Liver (tissue), 3 donors: ENCODE measurements at regions not wholly inside any gene's neighbourhood (a gene's known extent, or its start where the extent isn't known, plus 50 kb on each side); places are given as distances from the start of the nearest gene placed in this dataset.

Source experiments
- CTCF ChIP-seq: fragments of 150-350 bp; IDR thresholded peaks from 2 replicates; pipeline ENCODE4 v1.5.1; 2017; ENCODE audit warnings: improper control_type of control experiment, low read depth, low read length; ENCODE audit not compliant: missing input control
- EGR1 ChIP-seq, 2 donors: IDR thresholded peaks; 2 replicates each; pipeline ENCODE4 v1.6.1; 2016 to 2018; ENCODE audit warnings: antibody characterized with exemption in 2 of 2, low read depth in 2 of 2
- FOXA2 ChIP-seq: IDR thresholded peaks from 2 replicates; pipeline ENCODE4 v1.6.1; 2016; ENCODE audit warnings: antibody characterized with exemption
- GABPA ChIP-seq, 2 donors: IDR thresholded peaks in 1 of 2; conservative IDR thresholded peaks in 1 of 2; 2 replicates each; pipeline ENCODE4 v1.6.1; 2016; ENCODE audit warnings: antibody characterized with exemption in 2 of 2, mild to moderate bottlenecking in 1 of 2, moderate library complexity in 1 of 2
- HNF4G ChIP-seq: IDR thresholded peaks from 2 replicates; pipeline ENCODE4 v1.6.1; 2016; ENCODE audit warnings: antibody characterized with exemption
- RAD21 ChIP-seq, 2 donors: IDR thresholded peaks; 2 replicates each; pipeline ENCODE4 v1.6.1; 2016; ENCODE audit warnings: antibody characterized with exemption in 2 of 2, mild to moderate bottlenecking in 2 of 2
- SP1 ChIP-seq: IDR thresholded peaks from 2 replicates; pipeline ENCODE4 v1.6.1; 2018; ENCODE audit warnings: antibody characterized with exemption, mild to moderate bottlenecking
- TAF1 ChIP-seq: conservative IDR thresholded peaks from 2 replicates; pipeline ENCODE4 v1.6.1; 2016; ENCODE audit warnings: antibody characterized with exemption, mild to moderate bottlenecking
- TF ChIP-seq, protein P1 (sequence below): IDR thresholded peaks from 2 replicates; pipeline ENCODE4 v1.6.1; 2016; ENCODE audit warnings: antibody characterized with exemption, mild to moderate bottlenecking
- donor health status: healthy.
- donor health status: healthy.

- TF ChIP-seq GABPA (IDR thresholded peaks at IDR 0.05 in 1 of 2, conservative IDR thresholded peaks at IDR 0.05 in 1 of 2) (no peak), CTCF (no peak), RAD21 (IDR thresholded peaks at IDR 0.05) (no peak), SP1 (no peak), FOXA2 (no peak), TAF1 (no peak), EGR1 (IDR thresholded peaks at IDR 0.05; ENCODE audit: low read depth in 2 of 2) (no peak), HNF4G (no peak)
- TF ChIP-seq, protein P1, sequence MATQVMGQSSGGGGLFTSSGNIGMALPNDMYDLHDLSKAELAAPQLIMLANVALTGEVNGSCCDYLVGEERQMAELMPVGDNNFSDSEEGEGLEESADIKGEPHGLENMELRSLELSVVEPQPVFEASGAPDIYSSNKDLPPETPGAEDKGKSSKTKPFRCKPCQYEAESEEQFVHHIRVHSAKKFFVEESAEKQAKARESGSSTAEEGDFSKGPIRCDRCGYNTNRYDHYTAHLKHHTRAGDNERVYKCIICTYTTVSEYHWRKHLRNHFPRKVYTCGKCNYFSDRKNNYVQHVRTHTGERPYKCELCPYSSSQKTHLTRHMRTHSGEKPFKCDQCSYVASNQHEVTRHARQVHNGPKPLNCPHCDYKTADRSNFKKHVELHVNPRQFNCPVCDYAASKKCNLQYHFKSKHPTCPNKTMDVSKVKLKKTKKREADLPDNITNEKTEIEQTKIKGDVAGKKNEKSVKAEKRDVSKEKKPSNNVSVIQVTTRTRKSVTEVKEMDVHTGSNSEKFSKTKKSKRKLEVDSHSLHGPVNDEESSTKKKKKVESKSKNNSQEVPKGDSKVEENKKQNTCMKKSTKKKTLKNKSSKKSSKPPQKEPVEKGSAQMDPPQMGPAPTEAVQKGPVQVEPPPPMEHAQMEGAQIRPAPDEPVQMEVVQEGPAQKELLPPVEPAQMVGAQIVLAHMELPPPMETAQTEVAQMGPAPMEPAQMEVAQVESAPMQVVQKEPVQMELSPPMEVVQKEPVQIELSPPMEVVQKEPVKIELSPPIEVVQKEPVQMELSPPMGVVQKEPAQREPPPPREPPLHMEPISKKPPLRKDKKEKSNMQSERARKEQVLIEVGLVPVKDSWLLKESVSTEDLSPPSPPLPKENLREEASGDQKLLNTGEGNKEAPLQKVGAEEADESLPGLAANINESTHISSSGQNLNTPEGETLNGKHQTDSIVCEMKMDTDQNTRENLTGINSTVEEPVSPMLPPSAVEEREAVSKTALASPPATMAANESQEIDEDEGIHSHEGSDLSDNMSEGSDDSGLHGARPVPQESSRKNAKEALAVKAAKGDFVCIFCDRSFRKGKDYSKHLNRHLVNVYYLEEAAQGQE, result no peak
Measured at GRCh38 chr12:85462888-85463287, 182.9 kb downstream of the ALX1 start.
